Endothelial cell of umbilical vein (primary cell): ENCODE measurements at regions not wholly inside any gene's neighbourhood (a gene's known extent, or its start where the extent isn't known, plus 50 kb on each side); places are given as distances from the start of the nearest gene placed in this dataset.

ENCODE experiments used
- BruUV-seq: library from RNA; stranded (reverse); fragments of 400-500 nt; replicated peaks from 2 replicates; lab custom pipeline; 2021; lab: Mats Ljungman, UMichigan
- CTCF ChIA-PET: fragments of 300-600, 350-600 bp; sonication (Branson Sonifier 250); formaldehyde crosslinking; loops from one replicate; lab custom pipeline; 2021; ENCODE audit warnings: antibody characterized with exemption, inconsistent platforms; lab: Charles Lee
- POLR2A ChIA-PET: fragments of 300-600, 350-600 bp; sonication (Branson Sonifier 250); formaldehyde crosslinking; loops from one replicate; lab custom pipeline; 2021; ENCODE audit warnings: antibody characterized with exemption, inconsistent platforms; lab: Charles Lee
- DNase-seq: peaks from one replicate; pipeline ENCODE4 v3.0.0-alpha.2; 2011; ENCODE audit warnings: low read depth, low spot score
- FAIRE-seq: peaks from 2 replicates; lab custom pipeline; 2011; peaks lifted over from hg19 to GRCh38; lab: Jason Lieb, UNC
- H2AFZ ChIP-seq: 2 replicates; pipeline ENCODE4 v1.6.0; 2012; ENCODE audit warnings: low read depth, low read length, control low read depth, inconsistent platforms
- H3K27ac ChIP-seq: 2 replicates; pipeline ENCODE4 v1.5.1; 2011; ENCODE audit warnings: low read depth, mild to moderate bottlenecking, control low read depth, low read length, moderate library complexity; ENCODE audit not compliant: insufficient read depth
- H3K27me3 ChIP-seq, 2 experiments: 2 replicates each; pipeline versions ENCODE4 v1.6.0 to v1.6.1; 2011; ENCODE audit warnings: low read length in 2 of 2, mixed read lengths in 1 of 2; ENCODE audit not compliant: control insufficient read depth in 2 of 2, insufficient read depth in 2 of 2
- H3K36me3 ChIP-seq, 2 experiments: 2 replicates in 1 of 2; 3 replicates in 1 of 2; pipeline ENCODE4 v1.5.1; 2011; ENCODE audit warnings: low read length in 2 of 2, mild to moderate bottlenecking in 1 of 2, moderate library complexity in 1 of 2; ENCODE audit not compliant: control insufficient read depth in 2 of 2, insufficient read depth in 2 of 2; ENCODE audit errors: extremely low read depth in 1 of 2
- H3K4me1 ChIP-seq: 3 replicates; pipeline ENCODE4 v1.5.1; 2011; ENCODE audit warnings: mild to moderate bottlenecking, low read length; ENCODE audit not compliant: control insufficient read depth, insufficient read depth; ENCODE audit errors: extremely low read depth
- H3K4me2 ChIP-seq: 2 replicates; pipeline ENCODE4 v1.6.1; 2011; ENCODE audit warnings: low read length, control low read depth, mixed read lengths; ENCODE audit not compliant: insufficient read depth
- H3K4me3 ChIP-seq, 3 experiments: fragments of 200-600 bp in 1 of 3; sonication (generic), shearing (Covaris generic) in 1 of 3; replicated peaks in 1 of 3; 2 replicates each; pipeline ENCODE4 v1.5.1; 2011 to 2016; ENCODE audit warnings: control low read depth in 3 of 3, low read length in 3 of 3, mild to moderate bottlenecking in 2 of 3, inconsistent platforms in 1 of 3, low read depth in 1 of 3, moderate library complexity in 1 of 3; ENCODE audit not compliant: insufficient read depth in 1 of 3
- H3K79me2 ChIP-seq: 2 replicates; pipeline ENCODE4 v1.6.0; 2012; ENCODE audit warnings: low read length, inconsistent platforms; ENCODE audit not compliant: control insufficient read depth, insufficient read depth
- H3K9ac ChIP-seq: replicated peaks from 2 replicates; pipeline ENCODE3; 2011; ENCODE audit warnings: low read length, control low read depth; ENCODE audit not compliant: insufficient read depth; ENCODE audit errors: extremely low read depth
- H3K9me1 ChIP-seq: replicated peaks from 3 replicates; pipeline ENCODE4 v1.6.0; 2011; ENCODE audit warnings: mild to moderate bottlenecking, low read length; ENCODE audit not compliant: control insufficient read depth, insufficient read depth; ENCODE audit errors: extremely low read depth
- H3K9me3 ChIP-seq: replicated peaks from 2 replicates; pipeline ENCODE4 v1.5.1; 2012; ENCODE audit warnings: low read length, inconsistent platforms; ENCODE audit not compliant: control insufficient read depth, insufficient read depth
- H4K20me1 ChIP-seq: replicated peaks from 2 replicates; pipeline ENCODE3; 2011; ENCODE audit warnings: mild to moderate bottlenecking, low read length; ENCODE audit not compliant: control insufficient read depth, insufficient read depth; ENCODE audit errors: extremely low read depth
- EZH2 ChIP-seq: IDR thresholded peaks from 2 replicates; pipeline ENCODE4 v1.6.1; 2012; ENCODE audit warnings: borderline replicate concordance, low read depth, mild to moderate bottlenecking, moderate library complexity, low read length, inconsistent platforms; ENCODE audit not compliant: severe bottlenecking
- FOS ChIP-seq: IDR thresholded peaks from 2 replicates; pipeline ENCODE4 v1.6.1; 2011; ENCODE audit warnings: mild to moderate bottlenecking, low read length, moderate library complexity, borderline replicate concordance; ENCODE audit not compliant: insufficient read depth
- GATA2 ChIP-seq: IDR thresholded peaks from 2 replicates; pipeline ENCODE4 v1.7.0; 2011; ENCODE audit warnings: low read depth, mild to moderate bottlenecking, moderate library complexity, mixed read lengths, low read length; ENCODE audit not compliant: insufficient read length, insufficient read depth
- JUN ChIP-seq: IDR thresholded peaks from 2 replicates; pipeline ENCODE4 v1.6.1; 2011; ENCODE audit warnings: borderline replicate concordance, low read depth; ENCODE audit not compliant: insufficient read length, insufficient read depth
- MYC ChIP-seq: IDR thresholded peaks from one replicate; pipeline ENCODE4 v1.6.1; 2011; ENCODE audit warnings: mild to moderate bottlenecking, low read depth, low read length
- POLR2A ChIP-seq: IDR thresholded peaks from 2 replicates; pipeline ENCODE4 v1.6.1; 2012; ENCODE audit warnings: low read depth, mild to moderate bottlenecking, control low read depth, low read length
- POLR2AphosphoS5 ChIP-seq: IDR thresholded peaks from 2 replicates; pipeline ENCODE4 v1.6.1; 2012; ENCODE audit warnings: low read depth, mild to moderate bottlenecking, control low read depth, low read length, moderate library complexity; ENCODE audit not compliant: insufficient read depth
- dilution Hi-C: fragments of 300-500 bp; cut with MboI; formaldehyde crosslinking; loops from one replicate; pipeline ENCODE4 v1.15.0; 2019; ENCODE audit warnings: low sequenced_read_pairs; ENCODE audit not compliant: extremely low pct_ligation_motif_present
- intact Hi-C: fragments of 100-400 bp; cut with micrococcal nuclease; formaldehyde crosslinking; loops from one replicate; pipeline ENCODE4 v1.10.0; 2022
- TF ChIP-seq, protein P1 (sequence below): IDR thresholded peaks from 2 replicates; pipeline ENCODE4 v1.6.1; 2011; ENCODE audit not compliant: insufficient read depth, insufficient read length
- TF ChIP-seq, protein P2 (sequence below), 2 donors: IDR thresholded peaks; 1 replicate in 1 of 2; 2 replicates in 1 of 2; pipeline ENCODE4 v1.5.1; 2011; ENCODE audit warnings: low read length in 2 of 2, mild to moderate bottlenecking in 2 of 2, moderate library complexity in 2 of 2, control low read depth in 1 of 2, inconsistent platforms in 1 of 2, low read depth in 1 of 2; ENCODE audit not compliant: insufficient read depth in 1 of 2; ENCODE audit errors: extremely low read depth in 1 of 2

DNA sequence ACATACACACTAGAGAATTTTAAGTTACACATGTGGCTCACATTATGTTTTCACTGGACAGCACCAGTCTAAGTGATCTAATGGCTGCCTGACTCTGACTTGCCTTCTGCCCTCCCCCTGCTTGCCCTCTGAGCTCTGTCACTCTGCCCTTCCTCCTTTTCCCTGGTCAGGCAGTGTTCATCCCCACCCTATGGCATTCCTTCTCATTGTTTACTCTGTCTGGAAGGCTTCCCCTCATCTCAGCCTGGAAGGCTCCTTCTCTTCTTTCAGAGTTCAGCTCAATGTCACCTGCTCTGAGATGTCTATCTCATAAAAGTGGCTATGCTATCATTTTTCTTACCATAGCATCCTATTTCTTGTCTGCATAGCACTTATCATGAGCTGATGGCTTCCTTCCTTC, 305.7 kb downstream of the BMPER start:
- Histone ChIP-seq H4K20me1 (no peaks in the 10 kb centered on the region), H3K9me3 (no peaks in the 10 kb centered on the region), H3K27me3 (no peaks in the 10 kb centered on the region), H2AFZ (no peak overlapping the region), H3K9ac (no peak overlapping the region), H3K4me1 (no peaks in the 10 kb centered on the region), H3K9me1 (no peaks in the 10 kb centered on the region), H3K36me3 (no peaks in the 10 kb centered on the region), H3K27ac (no peak overlapping the region), H3K79me2 (no peaks in the 10 kb centered on the region), H3K4me3 (no peak overlapping the region), H3K4me2 (no peak overlapping the region)
- TF ChIP-seq POLR2A: no peak
- TF ChIP-seq FOS: no peak
- TF ChIP-seq GATA2: no peak
- TF ChIP-seq EZH2: no peak
- CTCF ChIA-PET: no interaction called here
- no peak for FAIRE-seq
- no peak for DNase-seq
- intact Hi-C loops: no loop called here
- dilution Hi-C loops: no loop called here
- POLR2A ChIA-PET: no interaction called here
- no TSS peak for BruUV-seq

DNA sequence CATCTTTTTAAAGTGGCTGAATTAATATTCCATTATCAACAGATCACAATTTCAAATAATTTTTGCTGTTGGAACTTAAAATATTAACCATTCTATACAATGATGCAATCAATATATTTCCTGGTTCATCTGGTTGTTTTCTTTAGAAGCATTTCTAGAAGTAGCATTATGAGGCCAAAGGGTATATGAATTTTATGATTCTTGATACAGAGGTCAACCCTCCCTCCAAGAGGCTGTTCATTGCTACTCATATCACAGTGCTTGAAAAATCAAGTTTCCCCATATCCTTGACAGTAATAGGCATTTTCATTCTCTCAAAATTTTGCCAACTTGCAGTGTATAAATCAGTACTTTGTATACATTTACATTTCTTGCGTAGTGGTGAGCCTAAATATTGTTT, 312.6 kb downstream of the BMPER start:
- dilution Hi-C loops: no loop called here

More for the DNA sequence above, 312.6 kb downstream of the BMPER start:
- Histone ChIP-seq H3K9ac (no peak overlapping the region), H2AFZ (no peak overlapping the region), H3K9me3 (no peaks in the 10 kb centered on the region), H3K4me3 (no peak overlapping the region), H3K79me2 (no peaks in the 10 kb centered on the region), H4K20me1 (no peaks in the 10 kb centered on the region), H3K36me3 (no peaks in the 10 kb centered on the region), H3K4me1 (no peaks in the 10 kb centered on the region), H3K4me2 (no peak overlapping the region), H3K9me1 (no peaks in the 10 kb centered on the region), H3K27me3 (no peaks in the 10 kb centered on the region), H3K27ac (no peak overlapping the region)
- no TSS peak for BruUV-seq
- no peak for FAIRE-seq
- DNase-seq: no peak
- POLR2A ChIA-PET: no interaction called here
- TF ChIP-seq JUN: no peak
- TF ChIP-seq EZH2: no peak
- TF ChIP-seq FOS: no peak
- TF ChIP-seq POLR2A: no peak
- TF ChIP-seq, protein P1, sequence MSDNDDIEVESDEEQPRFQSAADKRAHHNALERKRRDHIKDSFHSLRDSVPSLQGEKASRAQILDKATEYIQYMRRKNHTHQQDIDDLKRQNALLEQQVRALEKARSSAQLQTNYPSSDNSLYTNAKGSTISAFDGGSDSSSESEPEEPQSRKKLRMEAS: no peak
- no peak for TF ChIP-seq MYC
- TF ChIP-seq POLR2AphosphoS5: no peak
- TF ChIP-seq, protein P2, sequence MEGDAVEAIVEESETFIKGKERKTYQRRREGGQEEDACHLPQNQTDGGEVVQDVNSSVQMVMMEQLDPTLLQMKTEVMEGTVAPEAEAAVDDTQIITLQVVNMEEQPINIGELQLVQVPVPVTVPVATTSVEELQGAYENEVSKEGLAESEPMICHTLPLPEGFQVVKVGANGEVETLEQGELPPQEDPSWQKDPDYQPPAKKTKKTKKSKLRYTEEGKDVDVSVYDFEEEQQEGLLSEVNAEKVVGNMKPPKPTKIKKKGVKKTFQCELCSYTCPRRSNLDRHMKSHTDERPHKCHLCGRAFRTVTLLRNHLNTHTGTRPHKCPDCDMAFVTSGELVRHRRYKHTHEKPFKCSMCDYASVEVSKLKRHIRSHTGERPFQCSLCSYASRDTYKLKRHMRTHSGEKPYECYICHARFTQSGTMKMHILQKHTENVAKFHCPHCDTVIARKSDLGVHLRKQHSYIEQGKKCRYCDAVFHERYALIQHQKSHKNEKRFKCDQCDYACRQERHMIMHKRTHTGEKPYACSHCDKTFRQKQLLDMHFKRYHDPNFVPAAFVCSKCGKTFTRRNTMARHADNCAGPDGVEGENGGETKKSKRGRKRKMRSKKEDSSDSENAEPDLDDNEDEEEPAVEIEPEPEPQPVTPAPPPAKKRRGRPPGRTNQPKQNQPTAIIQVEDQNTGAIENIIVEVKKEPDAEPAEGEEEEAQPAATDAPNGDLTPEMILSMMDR (IDR thresholded peaks at IDR 0.05; ENCODE audit: extremely low read depth in 1 of 2, insufficient read depth in 1 of 2, low read depth in 1 of 2, low read length in 2 of 2): no peak
- no peak for TF ChIP-seq GATA2
- intact Hi-C loops: no loop called here
- CTCF ChIA-PET: no interaction called here
